WI38 (cell line): ENCODE measurements at regions not wholly inside any gene's neighbourhood (a gene's known extent, or its start where the extent isn't known, plus 50 kb on each side); places are given as distances from the start of the nearest gene placed in this dataset.
"Not testable (repeated sequence)": the region's sequence is repeated elsewhere in the genome, so short reads cannot be mapped to it uniquely, and the experiment has no call there.

Experiments
- H3K4me3 ChIP-seq: 2 replicates; pipeline ENCODE4 v1.5.1; 2011; ENCODE audit warnings: low read depth, mild to moderate bottlenecking, control low read depth, low read length
- CTCF ChIP-seq: IDR thresholded peaks from 2 replicates; pipeline ENCODE4 v1.5.1; 2012; ENCODE audit warnings: low read depth, mild to moderate bottlenecking, control low read depth, low read length

- no peak overlapping the region for H3K4me3 ChIP-seq
Observed at GRCh38 chrX:113522814-113523213, 682.2 kb upstream of the AMOT start.

DNA sequence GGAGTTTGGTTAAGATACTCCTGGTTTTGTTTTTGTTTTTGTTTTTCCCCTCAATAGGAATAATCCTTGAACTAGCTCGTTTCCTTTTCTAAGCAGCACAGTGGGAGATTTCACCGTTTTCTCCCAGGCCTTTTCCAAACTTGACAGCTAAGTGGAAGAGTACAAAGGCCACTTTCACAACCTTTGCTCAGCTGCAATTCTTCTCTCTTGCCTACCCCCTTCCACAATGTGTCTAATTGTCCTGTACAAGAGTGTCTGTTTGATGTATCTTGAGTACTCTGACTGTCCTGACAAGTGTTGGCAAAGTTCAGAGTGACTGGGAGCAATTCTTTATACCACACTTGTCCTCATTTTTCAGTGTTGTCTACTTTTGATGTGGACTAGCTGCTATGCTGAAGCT is 674.3 kb upstream of the AMOT start:
- no peak overlapping the region for H3K4me3 ChIP-seq
- TF ChIP-seq CTCF: no peak

More at GRCh38 chrX:113522814-113523213, 682.2 kb upstream of the AMOT start:
- TF ChIP-seq CTCF: no peak

DNA sequence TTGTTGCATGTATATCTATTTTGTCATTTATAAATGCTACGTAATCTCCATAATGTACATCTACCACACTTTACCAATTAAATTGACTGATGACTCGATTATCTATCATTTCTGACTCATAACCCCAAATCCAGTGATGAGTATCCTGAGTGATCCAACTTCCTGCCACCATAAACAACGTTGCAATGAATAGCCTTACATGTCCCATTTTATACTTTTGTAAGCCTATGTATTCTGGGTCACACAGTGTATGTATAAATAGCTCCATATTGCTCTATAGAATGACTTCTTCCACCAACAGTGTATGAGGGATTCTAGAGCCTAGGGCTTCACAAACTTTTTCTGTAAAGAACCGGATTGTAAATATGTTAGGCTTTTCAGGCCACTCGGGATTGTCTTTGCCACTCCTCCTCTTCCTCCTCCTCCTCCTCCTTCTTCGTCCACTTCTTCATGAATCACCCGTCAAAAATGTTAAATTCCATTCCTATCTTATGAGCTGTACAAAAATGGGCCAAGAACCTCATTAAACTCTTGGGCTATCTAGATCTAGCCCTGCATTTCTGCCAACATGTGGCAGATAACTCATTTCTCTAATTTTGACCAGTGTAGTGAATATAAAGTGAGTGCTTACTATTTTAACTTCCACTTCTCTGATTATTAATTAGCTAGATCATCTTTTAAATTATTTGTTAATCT is 672.2 kb upstream of the AMOT start:
- no peak for TF ChIP-seq CTCF

GRCh38 chrX:113510586-113510985 is 670.0 kb upstream of the AMOT start:
- TF ChIP-seq CTCF: no peak
- H3K4me3 ChIP-seq: no peak overlapping the region

More for the DNA sequence above, 672.2 kb upstream of the AMOT start:
- no peak overlapping the region for H3K4me3 ChIP-seq

- no peak for TF ChIP-seq CTCF
- H3K4me3 ChIP-seq: no peak overlapping the region
Observed at GRCh38 chrX:113492895-113493294, 652.3 kb upstream of the AMOT start.

DNA sequence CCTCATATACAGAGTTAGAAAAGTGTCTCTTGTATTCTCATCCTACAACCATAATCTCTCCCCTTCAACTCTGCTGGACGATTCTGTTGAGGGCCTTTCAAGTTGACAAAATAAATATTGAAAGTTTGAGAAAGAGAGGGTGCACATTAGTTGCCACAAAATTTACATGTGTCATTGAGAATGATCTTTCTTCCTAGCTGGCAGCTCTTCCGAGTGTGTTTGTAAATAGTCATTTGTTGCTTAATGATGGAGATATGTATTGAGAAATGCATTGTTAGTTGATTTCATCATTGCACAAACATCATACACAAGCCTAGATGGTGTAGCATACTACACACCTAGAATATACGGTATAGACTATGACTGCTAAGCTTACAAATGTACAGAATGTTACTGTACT is 632.8 kb upstream of the AMOT start:
- H3K4me3 ChIP-seq: no peak overlapping the region
- TF ChIP-seq CTCF: no peak

GRCh38 chrX:113473015-113473414 is 632.4 kb upstream of the AMOT start:
- H3K4me3 ChIP-seq: not testable (repeated sequence)

- no peak overlapping the region for H3K4me3 ChIP-seq
- no peak for TF ChIP-seq CTCF
Observed at GRCh38 chrX:113470166-113470565, 629.5 kb upstream of the AMOT start.
